ENCODE measurements at regions not wholly inside any gene's neighbourhood (a gene's known extent, or its start where the extent isn't known, plus 50 kb on each side); places are given as distances from the start of the nearest gene placed in this dataset.

DNA sequence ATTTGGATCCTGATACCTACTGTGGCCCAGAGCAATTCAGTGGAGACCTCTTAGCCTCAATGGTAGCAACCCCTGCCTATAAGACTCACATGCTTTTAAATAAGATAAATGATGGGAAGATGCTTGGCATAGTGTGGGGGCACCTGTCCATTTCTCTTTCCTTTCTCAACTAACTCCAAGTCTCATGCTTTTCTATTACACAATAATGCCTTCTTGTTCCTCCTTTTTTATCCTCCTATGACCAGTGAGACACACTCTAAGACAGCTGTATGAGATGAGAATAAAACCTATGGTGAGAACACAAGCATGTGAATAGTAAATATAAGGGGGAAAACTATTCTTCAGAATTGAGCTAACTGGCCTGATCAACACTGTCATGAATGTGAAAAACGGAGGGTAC, 147.0 kb upstream of the STXBP5 start:
- WGBS (ENCODE audit: insufficient coverage) = no CpG with 5 or more reads among the region's 1 CpG
- ChIA-PET CTCF (no interaction called here), POLR2A (no interaction called here)
- peak in 1 of 3 donors; percentile 6 for DNase-seq
- H3K27ac ChIP-seq (ENCODE audit: insufficient read depth in 1 of 2, low read depth in 1 of 2, low read length in 2 of 2, poor library complexity in 1 of 2, severe bottlenecking in 2 of 2) = no peak overlapping the region
- peaks cover 0 to 2% (median 0%) of the 10 kb centered on the region in 4 experiments for H3K4me1 ChIP-seq (ENCODE audit: control extremely low read depth in 1 of 4, control insufficient read depth in 4 of 4, insufficient read depth in 4 of 4, low read length in 3 of 4)
- H3K27me3 ChIP-seq (replicated peaks in 2 of 5; ENCODE audit: control insufficient read depth in 4 of 5, insufficient read depth in 5 of 5, low read length in 4 of 5) = no peaks in the 10 kb centered on the region
- no peak overlapping the region for H3K4me3 ChIP-seq (ENCODE audit: control insufficient read depth in 1 of 7, extremely low read depth in 1 of 7, insufficient read depth in 4 of 7, low read depth in 2 of 7, low read length in 6 of 7)
- H3K36me3 ChIP-seq (ENCODE audit: control insufficient read depth in 4 of 4, insufficient read depth in 4 of 4, low read length in 3 of 4) = no peaks in the 10 kb centered on the region
- H3K9me3 ChIP-seq (ENCODE audit: control extremely low read depth in 1 of 5, control insufficient read depth in 4 of 5, insufficient read depth in 2 of 5, low read depth in 1 of 5, low read length in 4 of 5) = no peaks in the 10 kb centered on the region

DNA sequence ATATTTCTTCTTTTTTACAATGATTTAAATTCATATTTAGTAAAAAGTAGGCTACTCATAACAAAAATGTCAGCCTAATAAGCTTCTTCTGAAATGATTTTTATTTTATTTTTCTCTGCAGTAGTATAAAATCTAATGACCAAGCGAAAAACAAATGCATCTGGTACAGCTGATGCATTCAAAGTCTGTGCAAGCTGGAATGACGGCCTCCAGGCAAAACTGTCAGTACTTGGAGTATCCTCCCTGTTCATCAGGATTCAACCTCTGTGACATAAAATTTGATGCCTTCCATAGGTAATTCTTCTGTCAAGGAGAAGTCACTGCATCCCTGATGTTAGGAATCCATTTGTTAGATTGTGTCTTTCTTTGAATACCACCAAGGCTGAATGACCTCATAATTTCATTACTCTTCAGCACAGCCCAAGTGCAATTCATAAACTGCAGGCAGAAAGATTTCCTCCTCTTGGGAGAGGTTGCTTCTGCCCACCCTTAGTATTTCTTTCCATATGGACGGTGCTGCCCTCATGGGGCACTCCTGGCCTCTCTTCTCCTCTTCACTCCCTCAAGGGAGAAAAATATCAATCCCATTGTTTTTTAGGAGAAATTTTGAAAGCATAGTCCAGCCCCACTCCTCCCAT, 146.4 kb upstream of the STXBP5 start:
- WGBS (ENCODE audit: insufficient coverage) = 100% methylated on average over 3 of the region's 3 CpGs
- Histone ChIP-seq H3K4me1 (ENCODE audit: control extremely low read depth in 1 of 4, control insufficient read depth in 4 of 4, insufficient read depth in 4 of 4, low read length in 3 of 4) (peaks cover 0 to 2% (median 0%) of the 10 kb centered on the region in 4 experiments), H3K36me3 (ENCODE audit: control insufficient read depth in 4 of 4, insufficient read depth in 4 of 4, low read length in 3 of 4) (no peaks in the 10 kb centered on the region), H3K27ac (ENCODE audit: insufficient read depth in 1 of 2, low read depth in 1 of 2, low read length in 2 of 2, poor library complexity in 1 of 2, severe bottlenecking in 2 of 2) (no peak overlapping the region), H3K9me3 (ENCODE audit: control extremely low read depth in 1 of 5, control insufficient read depth in 4 of 5, insufficient read depth in 2 of 5, low read depth in 1 of 5, low read length in 4 of 5) (no peaks in the 10 kb centered on the region), H3K4me3 (ENCODE audit: control insufficient read depth in 1 of 7, extremely low read depth in 1 of 7, insufficient read depth in 4 of 7, low read depth in 2 of 7, low read length in 6 of 7) (no peak overlapping the region), H3K27me3 (replicated peaks in 2 of 5; ENCODE audit: control insufficient read depth in 4 of 5, insufficient read depth in 5 of 5, low read length in 4 of 5) (no peaks in the 10 kb centered on the region)
- CTCF ChIA-PET = no interaction called here
- POLR2A ChIA-PET = no interaction called here
- no peak for DNase-seq

DNA sequence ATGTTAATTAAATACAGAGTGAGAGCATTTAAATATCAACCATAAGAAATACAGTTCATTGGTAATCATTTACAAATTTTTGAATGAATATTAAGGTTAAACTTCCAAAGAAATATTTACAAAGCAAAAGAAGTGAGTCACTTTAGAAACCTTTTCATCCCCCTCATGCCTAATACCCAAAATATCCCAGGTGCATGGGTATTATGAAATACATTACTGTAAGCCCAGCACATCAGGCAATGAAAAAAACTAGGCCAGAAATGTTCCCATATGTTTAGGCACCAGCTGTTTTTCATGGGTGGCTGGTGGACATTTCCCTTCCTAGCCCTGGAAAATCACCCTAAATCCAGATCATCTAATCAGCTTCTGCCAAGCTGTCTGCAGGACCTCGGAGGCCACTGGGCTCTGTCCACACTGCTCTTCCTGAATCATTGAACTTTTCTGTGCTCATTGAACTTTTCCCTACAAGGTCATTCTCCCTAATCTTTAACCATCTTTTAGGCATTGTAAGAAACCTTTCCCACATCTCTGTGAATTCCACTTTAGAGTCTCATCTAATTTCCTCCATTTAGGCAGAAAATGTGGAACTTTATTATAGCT, 145.3 kb upstream of the STXBP5 start:
- CTCF ChIA-PET = interaction anchor here (0.8 kb wide), 1 partner anchor 29 kb away, joined by 3 read pairs; no protein-coding TSS in a partner anchor
- Histone ChIP-seq H3K4me1 (ENCODE audit: control extremely low read depth in 1 of 4, control insufficient read depth in 4 of 4, insufficient read depth in 4 of 4, low read length in 3 of 4) (peaks cover 0 to 2% (median 0%) of the 10 kb centered on the region in 4 experiments), H3K36me3 (ENCODE audit: control insufficient read depth in 4 of 4, insufficient read depth in 4 of 4, low read length in 3 of 4) (no peaks in the 10 kb centered on the region), H3K27me3 (replicated peaks in 2 of 5; ENCODE audit: control insufficient read depth in 4 of 5, insufficient read depth in 5 of 5, low read length in 4 of 5) (no peaks in the 10 kb centered on the region), H3K9me3 (ENCODE audit: control extremely low read depth in 1 of 5, control insufficient read depth in 4 of 5, insufficient read depth in 2 of 5, low read depth in 1 of 5, low read length in 4 of 5) (no peaks in the 10 kb centered on the region), H3K27ac (ENCODE audit: insufficient read depth in 1 of 2, low read depth in 1 of 2, low read length in 2 of 2, poor library complexity in 1 of 2, severe bottlenecking in 2 of 2) (no peak overlapping the region), H3K4me3 (ENCODE audit: control insufficient read depth in 1 of 7, extremely low read depth in 1 of 7, insufficient read depth in 4 of 7, low read depth in 2 of 7, low read length in 6 of 7) (no peak overlapping the region)
- 92% methylated on average over 1 of the region's 1 CpG for WGBS (ENCODE audit: insufficient coverage)
- DNase-seq = no peak
- POLR2A ChIA-PET = no interaction called here

DNA sequence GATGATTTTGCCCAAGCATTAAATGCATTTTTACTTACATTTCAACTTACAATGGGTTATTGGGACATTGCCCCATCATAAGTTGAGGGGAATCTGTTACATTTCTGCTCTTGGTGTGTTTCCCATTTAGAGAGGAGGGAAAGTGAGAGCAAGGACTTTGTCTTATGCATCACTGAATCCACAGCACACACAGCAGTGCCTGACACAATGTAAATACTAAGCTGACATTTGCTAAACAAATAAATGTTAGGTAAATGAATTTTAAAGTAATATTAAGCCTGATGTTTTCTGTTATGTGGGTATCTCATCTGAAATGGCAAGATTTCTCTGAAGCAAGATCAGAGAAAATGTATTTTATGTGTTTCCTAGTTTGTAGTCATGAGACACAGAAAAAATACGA, 143.6 kb upstream of the STXBP5 start:
- Histone ChIP-seq H3K27ac (ENCODE audit: insufficient read depth in 1 of 2, low read depth in 1 of 2, low read length in 2 of 2, poor library complexity in 1 of 2, severe bottlenecking in 2 of 2) (no peak overlapping the region), H3K27me3 (replicated peaks in 2 of 5; ENCODE audit: control insufficient read depth in 4 of 5, insufficient read depth in 5 of 5, low read length in 4 of 5) (no peaks in the 10 kb centered on the region), H3K9me3 (ENCODE audit: control extremely low read depth in 1 of 5, control insufficient read depth in 4 of 5, insufficient read depth in 2 of 5, low read depth in 1 of 5, low read length in 4 of 5) (no peaks in the 10 kb centered on the region), H3K36me3 (ENCODE audit: control insufficient read depth in 4 of 4, insufficient read depth in 4 of 4, low read length in 3 of 4) (no peaks in the 10 kb centered on the region), H3K4me1 (ENCODE audit: control extremely low read depth in 1 of 4, control insufficient read depth in 4 of 4, insufficient read depth in 4 of 4, low read length in 3 of 4) (no peaks in the 10 kb centered on the region), H3K4me3 (ENCODE audit: control insufficient read depth in 1 of 7, extremely low read depth in 1 of 7, insufficient read depth in 4 of 7, low read depth in 2 of 7, low read length in 6 of 7) (no peak overlapping the region)
- WGBS (ENCODE audit: insufficient coverage) = no CpG with 5 or more reads among the region's 1 CpG
- no peak for DNase-seq
- ChIA-PET POLR2A (no interaction called here), CTCF (no interaction called here)

DNA sequence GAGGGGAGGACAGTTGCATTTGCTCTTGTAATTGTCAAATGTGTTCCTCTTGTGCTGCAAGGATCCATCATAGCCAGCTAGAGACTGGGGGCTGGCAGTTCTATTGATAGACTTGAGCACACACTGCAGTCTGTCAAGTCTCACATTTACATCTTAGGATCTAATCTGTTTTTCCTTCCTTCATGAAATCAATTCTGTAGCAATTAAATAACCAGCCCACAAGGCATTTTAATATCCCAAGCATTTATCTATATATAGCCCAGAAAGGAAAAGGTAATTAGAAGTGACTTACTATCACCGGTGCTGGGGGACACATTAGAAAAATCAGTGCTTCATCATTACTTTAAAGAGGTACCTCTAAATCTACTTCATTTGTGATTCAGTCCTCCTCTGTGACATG, 143.0 kb upstream of the STXBP5 start:
- ChIA-PET POLR2A (no interaction called here), CTCF (no interaction called here)
- Histone ChIP-seq H3K4me1 (ENCODE audit: control extremely low read depth in 1 of 4, control insufficient read depth in 4 of 4, insufficient read depth in 4 of 4, low read length in 3 of 4) (no peaks in the 10 kb centered on the region), H3K27ac (ENCODE audit: insufficient read depth in 1 of 2, low read depth in 1 of 2, low read length in 2 of 2, poor library complexity in 1 of 2, severe bottlenecking in 2 of 2) (no peak overlapping the region), H3K4me3 (ENCODE audit: control insufficient read depth in 1 of 7, extremely low read depth in 1 of 7, insufficient read depth in 4 of 7, low read depth in 2 of 7, low read length in 6 of 7) (no peak overlapping the region), H3K36me3 (ENCODE audit: control insufficient read depth in 4 of 4, insufficient read depth in 4 of 4, low read length in 3 of 4) (no peaks in the 10 kb centered on the region), H3K27me3 (replicated peaks in 2 of 5; ENCODE audit: control insufficient read depth in 4 of 5, insufficient read depth in 5 of 5, low read length in 4 of 5) (no peaks in the 10 kb centered on the region), H3K9me3 (ENCODE audit: control extremely low read depth in 1 of 5, control insufficient read depth in 4 of 5, insufficient read depth in 2 of 5, low read depth in 1 of 5, low read length in 4 of 5) (no peaks in the 10 kb centered on the region)
- DNase-seq = no peak
- WGBS (ENCODE audit: insufficient coverage) = no CpG with 5 or more reads among the region's 1 CpG

DNA sequence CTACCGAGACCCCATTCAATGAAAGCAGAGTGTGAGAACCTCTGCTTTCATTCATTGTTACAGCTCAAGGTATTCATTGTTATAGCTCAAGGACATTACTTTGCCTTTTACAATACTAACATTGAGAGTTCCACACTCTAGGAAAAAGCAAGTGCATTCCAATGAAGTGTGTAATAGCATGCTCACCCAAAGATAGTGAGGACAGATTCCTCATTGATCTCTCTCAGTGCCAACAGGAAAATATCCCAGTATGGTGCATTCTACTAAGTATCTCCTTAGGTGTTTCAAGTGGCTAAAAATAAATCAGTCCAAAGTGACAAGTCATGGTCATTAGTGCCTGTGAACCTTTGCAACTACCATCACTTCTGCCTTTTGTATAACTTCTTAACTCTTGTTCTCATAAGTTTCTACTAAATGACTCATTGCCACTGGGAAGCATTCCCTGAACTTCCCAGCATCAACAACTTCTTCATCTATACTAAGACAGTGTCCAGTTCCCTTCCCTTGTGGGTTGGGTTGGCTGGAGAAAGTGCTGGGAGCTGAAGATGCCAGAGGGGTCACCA, 140.7 kb upstream of the STXBP5 start:
- Histone ChIP-seq H3K4me1 (ENCODE audit: control extremely low read depth in 1 of 4, control insufficient read depth in 4 of 4, insufficient read depth in 4 of 4, low read length in 3 of 4) (no peaks in the 10 kb centered on the region), H3K9me3 (ENCODE audit: control extremely low read depth in 1 of 5, control insufficient read depth in 4 of 5, insufficient read depth in 2 of 5, low read depth in 1 of 5, low read length in 4 of 5) (peaks cover 0 to 9% (median 0%) of the 10 kb centered on the region in 5 experiments), H3K4me3 (ENCODE audit: control insufficient read depth in 1 of 7, extremely low read depth in 1 of 7, insufficient read depth in 4 of 7, low read depth in 2 of 7, low read length in 6 of 7) (no peak overlapping the region), H3K27me3 (replicated peaks in 2 of 5; ENCODE audit: control insufficient read depth in 4 of 5, insufficient read depth in 5 of 5, low read length in 4 of 5) (no peaks in the 10 kb centered on the region), H3K36me3 (ENCODE audit: control insufficient read depth in 4 of 4, insufficient read depth in 4 of 4, low read length in 3 of 4) (no peaks in the 10 kb centered on the region), H3K27ac (ENCODE audit: insufficient read depth in 1 of 2, low read depth in 1 of 2, low read length in 2 of 2, poor library complexity in 1 of 2, severe bottlenecking in 2 of 2) (no peak overlapping the region)
- DNase-seq = no peak
- ChIA-PET CTCF (no interaction called here), POLR2A (no interaction called here)
- no CpG with 5 or more reads among the region's 1 CpG for WGBS (ENCODE audit: insufficient coverage)

DNA sequence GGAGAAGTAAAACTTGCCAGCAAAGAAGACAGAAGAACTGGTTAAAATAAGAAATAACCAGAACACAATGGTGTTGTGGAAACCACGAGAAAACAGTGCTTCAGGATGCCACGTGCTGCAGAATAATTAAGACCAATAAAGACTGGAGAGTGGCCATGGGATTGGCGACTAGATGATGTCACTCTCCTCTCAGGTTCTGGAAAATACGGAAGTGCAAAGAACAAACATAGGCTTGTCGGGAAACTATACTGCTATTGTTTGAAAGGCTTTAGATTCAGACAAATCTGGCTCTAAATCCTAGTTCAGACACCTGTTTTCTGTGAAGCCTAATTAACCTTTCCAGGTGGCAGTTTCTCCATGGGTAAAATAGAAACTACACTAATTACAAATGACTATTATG, 138.4 kb upstream of the STXBP5 start:
- ChIA-PET CTCF (interaction anchor here (0.7 to 0.9 kb wide), 2 partner anchors 11 to 12 kb away, joined by 3 read pairs; no protein-coding TSS in a partner anchor), POLR2A (no interaction called here)
- no peak overlapping the region for H3K4me3 ChIP-seq (ENCODE audit: control insufficient read depth in 1 of 7, extremely low read depth in 1 of 7, insufficient read depth in 4 of 7, low read depth in 2 of 7, low read length in 6 of 7)
- H3K9me3 ChIP-seq (ENCODE audit: control extremely low read depth in 1 of 5, control insufficient read depth in 4 of 5, insufficient read depth in 2 of 5, low read depth in 1 of 5, low read length in 4 of 5) = peaks cover 0 to 24% (median 10%) of the 10 kb centered on the region in 5 experiments
- no peaks in the 10 kb centered on the region for H3K27me3 ChIP-seq (replicated peaks in 2 of 5; ENCODE audit: control insufficient read depth in 4 of 5, insufficient read depth in 5 of 5, low read length in 4 of 5)
- H3K36me3 ChIP-seq (ENCODE audit: control insufficient read depth in 4 of 4, insufficient read depth in 4 of 4, low read length in 3 of 4) = no peaks in the 10 kb centered on the region
- H3K4me1 ChIP-seq (ENCODE audit: control extremely low read depth in 1 of 4, control insufficient read depth in 4 of 4, insufficient read depth in 4 of 4, low read length in 3 of 4) = no peaks in the 10 kb centered on the region
- no peak for DNase-seq
- no peak overlapping the region for H3K27ac ChIP-seq (ENCODE audit: insufficient read depth in 1 of 2, low read depth in 1 of 2, low read length in 2 of 2, poor library complexity in 1 of 2, severe bottlenecking in 2 of 2)
- whole genome bisulfite sequencing (ENCODE audit: insufficient coverage) = 98% methylated on average over 5 of the region's 5 CpGs

Measured in common myeloid progenitor, CD34-positive (primary cell).